ENCODE measurements at regions not wholly inside any gene's neighbourhood (a gene's known extent, or its start where the extent isn't known, plus 50 kb on each side); places are given as distances from the start of the nearest gene placed in this dataset.

DNA sequence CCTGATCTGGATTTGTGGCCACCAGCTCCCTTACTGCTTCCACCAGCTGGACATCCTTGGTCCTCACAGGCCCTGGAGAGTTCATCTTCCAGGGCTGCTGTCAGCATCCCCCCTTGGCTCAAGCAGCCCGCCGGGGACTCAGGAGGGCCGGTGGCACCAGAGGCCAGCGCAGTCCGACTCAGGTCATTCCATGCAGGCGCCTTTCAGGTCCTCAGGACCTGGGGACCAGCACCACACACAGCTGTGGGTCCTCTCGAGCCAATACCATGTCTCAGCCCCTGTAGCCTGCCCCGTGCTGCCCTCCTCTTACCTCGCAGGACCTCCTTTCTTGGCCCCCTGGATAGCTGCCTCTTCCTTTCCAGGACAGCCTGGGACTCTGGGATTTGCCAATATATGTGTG lies 145.5 kb downstream of the BMS1 start:
- H3K9ac ChIP-seq (ENCODE audit: low read depth, low read length) = no peak overlapping the region
- H3K4me3 ChIP-seq (ENCODE audit: low read depth in 1 of 2, low read length in 2 of 2) = no peak overlapping the region
- ATAC-seq (ENCODE audit: insufficient read depth, low read depth) (no peak), DNase-seq (no peak)
- H3K4me2 ChIP-seq (ENCODE audit: insufficient read depth, low read length) = no peak overlapping the region
- H3K27ac ChIP-seq (ENCODE audit: low read length) = no peak overlapping the region
- no peak overlapping the region for H2AFZ ChIP-seq (ENCODE audit: low read depth, low read length)
- H3K79me2 ChIP-seq (ENCODE audit: insufficient read depth, low read length) = no peaks in the 10 kb centered on the region
- H3K27me3 ChIP-seq (ENCODE audit: insufficient read depth, low read length, poor library complexity) = no peaks in the 10 kb centered on the region
- no peaks in the 10 kb centered on the region for H3K36me3 ChIP-seq (ENCODE audit: insufficient read depth, low read length)
- H3K9me3 ChIP-seq (ENCODE audit: insufficient read depth, low read length, severe bottlenecking) = no peaks in the 10 kb centered on the region
- H3K4me1 ChIP-seq (ENCODE audit: insufficient read depth, low read length) = no peaks in the 10 kb centered on the region
- no peak for TF ChIP-seq EZH2 (IDR thresholded peaks at IDR 0.05; ENCODE audit: borderline replicate concordance, low read depth, low read length, severe bottlenecking)
- TF ChIP-seq, protein P1, sequence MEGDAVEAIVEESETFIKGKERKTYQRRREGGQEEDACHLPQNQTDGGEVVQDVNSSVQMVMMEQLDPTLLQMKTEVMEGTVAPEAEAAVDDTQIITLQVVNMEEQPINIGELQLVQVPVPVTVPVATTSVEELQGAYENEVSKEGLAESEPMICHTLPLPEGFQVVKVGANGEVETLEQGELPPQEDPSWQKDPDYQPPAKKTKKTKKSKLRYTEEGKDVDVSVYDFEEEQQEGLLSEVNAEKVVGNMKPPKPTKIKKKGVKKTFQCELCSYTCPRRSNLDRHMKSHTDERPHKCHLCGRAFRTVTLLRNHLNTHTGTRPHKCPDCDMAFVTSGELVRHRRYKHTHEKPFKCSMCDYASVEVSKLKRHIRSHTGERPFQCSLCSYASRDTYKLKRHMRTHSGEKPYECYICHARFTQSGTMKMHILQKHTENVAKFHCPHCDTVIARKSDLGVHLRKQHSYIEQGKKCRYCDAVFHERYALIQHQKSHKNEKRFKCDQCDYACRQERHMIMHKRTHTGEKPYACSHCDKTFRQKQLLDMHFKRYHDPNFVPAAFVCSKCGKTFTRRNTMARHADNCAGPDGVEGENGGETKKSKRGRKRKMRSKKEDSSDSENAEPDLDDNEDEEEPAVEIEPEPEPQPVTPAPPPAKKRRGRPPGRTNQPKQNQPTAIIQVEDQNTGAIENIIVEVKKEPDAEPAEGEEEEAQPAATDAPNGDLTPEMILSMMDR (IDR thresholded peaks at IDR 0.05; ENCODE audit: borderline replicate concordance, extremely low read depth, low read length, poor library complexity, severe bottlenecking) = no peak
- H4K20me1 ChIP-seq (ENCODE audit: insufficient read depth, low read length) = no peaks in the 10 kb centered on the region

DNA sequence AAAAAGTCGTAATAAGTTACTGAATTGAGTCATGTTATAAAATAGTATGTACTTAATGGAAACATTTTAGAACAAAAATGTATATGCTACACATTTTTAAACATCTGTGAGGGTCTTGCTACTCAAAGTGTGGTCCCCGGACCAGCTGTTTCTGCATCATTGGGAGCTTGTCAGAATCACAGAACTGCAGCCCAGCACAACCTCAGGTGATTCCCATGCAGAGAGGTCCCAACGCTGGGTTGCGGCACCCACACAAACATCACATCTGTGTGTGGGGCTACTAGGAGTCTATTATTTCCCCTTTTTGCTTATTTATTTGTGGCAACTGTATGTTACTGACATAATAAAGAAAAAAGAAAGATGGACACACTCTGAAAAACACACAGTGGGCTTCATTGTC lies 146.6 kb downstream of the BMS1 start:
- H3K4me1 ChIP-seq (ENCODE audit: insufficient read depth, low read length) = no peaks in the 10 kb centered on the region
- H3K27ac ChIP-seq (ENCODE audit: low read length) = no peak overlapping the region
- no peak overlapping the region for H3K4me3 ChIP-seq (ENCODE audit: low read depth in 1 of 2, low read length in 2 of 2)
- H3K9ac ChIP-seq (ENCODE audit: low read depth, low read length) = no peak overlapping the region
- no peaks in the 10 kb centered on the region for H3K27me3 ChIP-seq (ENCODE audit: insufficient read depth, low read length, poor library complexity)
- no peak overlapping the region for H3K4me2 ChIP-seq (ENCODE audit: insufficient read depth, low read length)
- no peaks in the 10 kb centered on the region for H3K79me2 ChIP-seq (ENCODE audit: insufficient read depth, low read length)
- no peaks in the 10 kb centered on the region for H4K20me1 ChIP-seq (ENCODE audit: insufficient read depth, low read length)
- no peaks in the 10 kb centered on the region for H3K36me3 ChIP-seq (ENCODE audit: insufficient read depth, low read length)
- no peak for DNase-seq
- H2AFZ ChIP-seq (ENCODE audit: low read depth, low read length) = no peak overlapping the region
- no peak for ATAC-seq (ENCODE audit: insufficient read depth, low read depth)
- no peaks in the 10 kb centered on the region for H3K9me3 ChIP-seq (ENCODE audit: insufficient read depth, low read length, severe bottlenecking)
- TF ChIP-seq EZH2 (IDR thresholded peaks at IDR 0.05; ENCODE audit: borderline replicate concordance, low read depth, low read length, severe bottlenecking) = no peak
- TF ChIP-seq, protein P1 (IDR thresholded peaks at IDR 0.05; ENCODE audit: borderline replicate concordance, extremely low read depth, low read length, poor library complexity, severe bottlenecking) = no peak

DNA sequence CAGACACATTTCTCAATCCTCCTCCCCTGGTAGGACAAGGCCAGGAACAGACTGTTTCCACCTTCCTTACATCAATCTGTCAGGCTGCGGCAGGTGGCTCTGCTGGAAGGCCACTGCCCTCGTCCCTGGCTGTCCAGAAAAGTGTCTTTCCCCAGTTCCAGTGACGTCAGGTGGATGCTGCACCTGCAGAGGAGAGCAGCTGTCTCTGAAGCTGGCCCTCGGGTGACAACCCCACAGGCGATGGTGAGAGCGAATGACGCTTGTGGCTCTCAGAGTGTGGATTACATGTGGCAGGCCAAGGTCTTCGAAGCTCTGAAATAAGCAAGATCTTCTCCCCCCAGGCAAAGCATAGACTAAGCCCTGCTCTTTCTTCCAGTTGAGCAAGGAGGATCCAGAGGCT lies 146.9 kb upstream of the RET start:
- Histone ChIP-seq H3K9me3 (ENCODE audit: insufficient read depth, low read length, severe bottlenecking) (no peaks in the 10 kb centered on the region), H2AFZ (ENCODE audit: low read depth, low read length) (no peak overlapping the region), H3K27ac (ENCODE audit: low read length) (no peak overlapping the region), H3K4me1 (ENCODE audit: insufficient read depth, low read length) (no peaks in the 10 kb centered on the region), H3K4me2 (ENCODE audit: insufficient read depth, low read length) (no peak overlapping the region), H3K36me3 (ENCODE audit: insufficient read depth, low read length) (no peaks in the 10 kb centered on the region), H4K20me1 (ENCODE audit: insufficient read depth, low read length) (no peaks in the 10 kb centered on the region), H3K79me2 (ENCODE audit: insufficient read depth, low read length) (no peaks in the 10 kb centered on the region), H3K27me3 (ENCODE audit: insufficient read depth, low read length, poor library complexity) (no peaks in the 10 kb centered on the region), H3K4me3 (ENCODE audit: low read depth in 1 of 2, low read length in 2 of 2) (no peak overlapping the region), H3K9ac (ENCODE audit: low read depth, low read length) (no peak overlapping the region)
- ATAC-seq (ENCODE audit: insufficient read depth, low read depth) (no peak), DNase-seq (no peak)
- no peak for TF ChIP-seq EZH2 (IDR thresholded peaks at IDR 0.05; ENCODE audit: borderline replicate concordance, low read depth, low read length, severe bottlenecking)
- TF ChIP-seq, protein P1 (IDR thresholded peaks at IDR 0.05; ENCODE audit: borderline replicate concordance, extremely low read depth, low read length, poor library complexity, severe bottlenecking) = no peak

All from DND-41 (cell line).